A549 (cell line): ENCODE measurements at regions not wholly inside any gene's neighbourhood (a gene's known extent, or its start where the extent isn't known, plus 50 kb on each side); places are given as distances from the start of the nearest gene placed in this dataset.
"Not testable (repeated sequence)": the region's sequence is repeated elsewhere in the genome, so short reads cannot be mapped to it uniquely, and the experiment has no call there.

Source experiments
- ATAC-seq, 2 experiments: fragments of 200-7000 bp in 1 of 2; fragments of >200 bp in 1 of 2; cut with Nextera tagmentation in 1 of 2; cut with Tn5 transposase in 1 of 2; 3 replicates each; pipeline versions ENCODE4 v1.8.0 to v1.9.1; 2018 to 2020; ENCODE audit warnings: mild to moderate bottlenecking in 1 of 2, moderate library complexity in 1 of 2
- CTCF ChIA-PET: fragments of 300-600 bp; sonication (Branson Sonifier 250); formaldehyde crosslinking; extraction: SDS; loops from one replicate; lab custom pipeline; 2021; ENCODE audit warnings: antibody characterized with exemption, inconsistent platforms; lab: Yijun Ruan, JAX
- POLR2A ChIA-PET: fragments of 350-600 bp; formaldehyde crosslinking; extraction: SDS; loops from one replicate; lab custom pipeline; 2021; ENCODE audit warnings: antibody characterized with exemption, inconsistent platforms; lab: Yijun Ruan, JAX
- DNase-seq, 2 experiments: peaks; one replicate each; pipeline versions ENCODE4 v3.0.0 to v3.0.0-alpha.2; 2011 to 2016; ENCODE audit warnings: low read depth in 1 of 2, low spot score in 1 of 2
- FAIRE-seq: peaks from 2 replicates; lab custom pipeline; 2011; peaks lifted over from hg19 to GRCh38; lab: Jason Lieb, UNC
- H3K27ac ChIP-seq, 2 experiments: fragments of >200 bp; sonication (Bioruptor Twin); formaldehyde crosslinking; 3 replicates each; pipeline ENCODE4 v1.5.1; 2016 to 2017
- H3K4me1 ChIP-seq: fragments of >200 bp; sonication (Bioruptor Twin); formaldehyde crosslinking; 3 replicates; pipeline ENCODE4 v1.6.1; 2016
- H3K4me2 ChIP-seq: fragments of >200 bp; sonication (Bioruptor Twin); formaldehyde crosslinking; 3 replicates; pipeline ENCODE4 v1.6.1; 2016
- H3K4me3 ChIP-seq: fragments of >200 bp; sonication (Bioruptor Twin); formaldehyde crosslinking; 3 replicates; pipeline ENCODE4 v1.5.1; 2016
- H3K9me3 ChIP-seq: fragments of >200 bp; sonication (Bioruptor Twin); formaldehyde crosslinking; 3 replicates; pipeline ENCODE4 v1.6.1; 2016
- CBX2 ChIP-seq: fragments of 200-600 bp; sonication (generic); IDR thresholded peaks from 2 replicates; pipeline ENCODE4 v1.6.1; 2016; ENCODE audit warnings: low read depth, mild to moderate bottlenecking, borderline replicate concordance
- CEBPB ChIP-seq, 2 experiments: fragments of >200 bp in 1 of 2; sonication (Bioruptor Twin) in 1 of 2; formaldehyde crosslinking in 1 of 2; IDR thresholded peaks; 2 replicates each; pipeline ENCODE4 v1.6.1; 2012 to 2016
- EHF ChIP-seq: fragments of 250-450 bp; sonication (Bioruptor Pico); IDR thresholded peaks from 2 replicates; pipeline ENCODE4 v1.5.0; 2020; ENCODE audit warnings: mild to moderate bottlenecking
- FOSB ChIP-seq: fragments of 250-450 bp; sonication (Bioruptor Pico); IDR thresholded peaks from 2 replicates; pipeline ENCODE4 v1.5.0; 2020; ENCODE audit warnings: mild to moderate bottlenecking, moderate library complexity
- GATA3 ChIP-seq: IDR thresholded peaks from 2 replicates; pipeline ENCODE4 v1.6.1; 2012; ENCODE audit warnings: borderline replicate concordance
- HEYL ChIP-seq: fragments of 250-450 bp; sonication (Bioruptor Pico); IDR thresholded peaks from 2 replicates; pipeline ENCODE4 v1.8.0; 2021; ENCODE audit warnings: mild to moderate bottlenecking, moderate library complexity
- HOXA7 ChIP-seq: fragments of 250-450 bp; sonication (Bioruptor Pico); IDR thresholded peaks from 2 replicates; pipeline ENCODE4 v1.5.0; 2020; ENCODE audit warnings: mild to moderate bottlenecking, moderate library complexity
- HOXB13 ChIP-seq: fragments of 250-450 bp; sonication (Bioruptor Pico); IDR thresholded peaks from 2 replicates; pipeline ENCODE4 v1.5.0; 2020; ENCODE audit warnings: low read depth, mild to moderate bottlenecking, moderate library complexity
- HOXB5 ChIP-seq: fragments of 250-450 bp; sonication (Bioruptor Pico); IDR thresholded peaks from 2 replicates; pipeline ENCODE4 v1.5.0; 2020; ENCODE audit warnings: mild to moderate bottlenecking, moderate library complexity
- MAFK ChIP-seq: fragments of 450-650 bp; IDR thresholded peaks from 2 replicates; pipeline ENCODE4 v1.6.1; 2014; ENCODE audit not compliant: partially characterized antibody
- MAZ ChIP-seq: fragments of 150-350 bp; IDR thresholded peaks from 2 replicates; pipeline ENCODE4 v1.6.1; 2014; ENCODE audit warnings: antibody characterized with exemption, low read depth, low read length, borderline replicate concordance
- PHF8 ChIP-seq: fragments of 200-600 bp; sonication (generic); IDR thresholded peaks from 2 replicates; pipeline ENCODE4 v1.6.1; 2016; ENCODE audit warnings: low read depth, mild to moderate bottlenecking, antibody characterized with exemption, moderate library complexity, borderline replicate concordance
- POLR2A ChIP-seq: IDR thresholded peaks from 2 replicates; pipeline ENCODE4 v1.6.1; 2012; ENCODE audit warnings: mild to moderate bottlenecking, low read length
- RCOR1 ChIP-seq: fragments of 150-350 bp; IDR thresholded peaks from 2 replicates; pipeline ENCODE4 v1.6.1; 2014; ENCODE audit warnings: antibody characterized with exemption, low read length, low read depth
- RNF2 ChIP-seq: fragments of 200-600 bp; sonication (generic); IDR thresholded peaks from 2 replicates; pipeline ENCODE4 v1.6.1; 2016; ENCODE audit warnings: low read depth, mild to moderate bottlenecking, antibody characterized with exemption, moderate library complexity, borderline replicate concordance
- SMC3 ChIP-seq: fragments of >200 bp; sonication (Bioruptor Twin); formaldehyde crosslinking; IDR thresholded peaks from 3 replicates; pipeline ENCODE4 v1.6.1; 2018; ENCODE audit warnings: inconsistent platforms
- ZFP36 ChIP-seq: fragments of 450-650 bp; IDR thresholded peaks from 2 replicates; pipeline ENCODE4 v1.6.1; 2014; ENCODE audit warnings: borderline replicate concordance; ENCODE audit not compliant: partially characterized antibody
- ZNF302 ChIP-seq: fragments of 250-450 bp; sonication (Bioruptor Pico); IDR thresholded peaks from 2 replicates; pipeline ENCODE4 v1.9.0; 2021; ENCODE audit warnings: inconsistent platforms, mild to moderate bottlenecking, moderate library complexity
- ZSCAN20 ChIP-seq: fragments of 250-450 bp; sonication (Bioruptor Pico); IDR thresholded peaks from 2 replicates; pipeline ENCODE4 v1.8.0; 2022; ENCODE audit warnings: mild to moderate bottlenecking, moderate library complexity
- WGBS: methylation state at CpG from one replicate; pipeline ENCODE4 v1.1.6; 2017; ENCODE audit errors: missing lambda C conversion rate; 5-methylcytosine and 5-hydroxymethylcytosine counted together
- TF ChIP-seq, protein P1 (sequence below): fragments of >200 bp; sonication (Bioruptor Twin); formaldehyde crosslinking; IDR thresholded peaks from 3 replicates; pipeline ENCODE4 v1.6.1; 2016
- TF ChIP-seq, protein P2 (sequence below): fragments of 250-450 bp; sonication (Bioruptor Pico); IDR thresholded peaks from 2 replicates; pipeline ENCODE4 v1.5.0; 2021; ENCODE audit warnings: mild to moderate bottlenecking, moderate library complexity, borderline replicate concordance
- TF ChIP-seq, protein P3 (sequence below): fragments of 250-450 bp; sonication (Bioruptor Pico); IDR thresholded peaks from 2 replicates; pipeline ENCODE4 v1.5.0; 2020; ENCODE audit warnings: low read depth, mild to moderate bottlenecking, moderate library complexity
- TF ChIP-seq, protein P4 (sequence below): IDR thresholded peaks from 2 replicates; pipeline ENCODE4 v1.6.1; 2012

DNA sequence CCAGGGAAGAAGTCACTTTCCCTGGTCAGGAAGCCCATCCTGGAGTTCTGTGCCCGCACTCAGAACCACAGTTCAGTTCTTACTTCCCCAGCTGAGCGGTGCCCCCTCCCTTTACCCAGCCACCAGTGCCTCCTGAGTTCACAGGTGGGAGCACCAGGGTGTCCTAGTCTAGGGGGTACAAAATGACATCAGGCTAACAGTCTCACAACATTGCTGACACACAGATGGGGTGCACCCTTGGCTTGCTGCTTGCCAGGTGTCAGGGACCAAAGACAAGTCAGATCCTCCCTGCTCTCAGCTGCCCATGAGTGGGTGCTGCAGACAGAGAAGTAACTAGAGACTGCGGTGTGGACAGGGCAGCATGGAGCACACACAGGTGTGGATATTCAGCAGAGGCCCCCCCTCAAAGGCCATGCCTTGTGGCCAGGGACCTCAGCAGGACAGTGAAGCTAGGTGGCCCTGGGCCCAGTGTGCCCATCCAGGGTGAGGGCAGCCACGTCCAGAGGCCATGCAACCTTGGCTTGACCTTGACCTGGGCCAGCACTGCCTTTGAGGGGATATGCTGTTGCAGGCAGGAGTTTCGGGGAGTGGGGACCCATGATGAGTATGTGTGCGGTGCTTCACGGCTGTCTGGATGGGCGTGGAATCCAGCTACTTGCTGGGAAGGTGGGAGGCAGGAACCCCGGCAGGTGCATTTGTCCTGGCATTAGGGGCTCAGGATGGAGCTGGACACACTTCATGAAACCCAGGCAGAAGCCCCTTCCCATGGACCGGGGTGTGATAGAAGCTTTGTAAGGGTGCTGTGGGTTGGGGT, 110.4 kb upstream of the FRMD1 start (continued):
- TF ChIP-seq, protein P1, sequence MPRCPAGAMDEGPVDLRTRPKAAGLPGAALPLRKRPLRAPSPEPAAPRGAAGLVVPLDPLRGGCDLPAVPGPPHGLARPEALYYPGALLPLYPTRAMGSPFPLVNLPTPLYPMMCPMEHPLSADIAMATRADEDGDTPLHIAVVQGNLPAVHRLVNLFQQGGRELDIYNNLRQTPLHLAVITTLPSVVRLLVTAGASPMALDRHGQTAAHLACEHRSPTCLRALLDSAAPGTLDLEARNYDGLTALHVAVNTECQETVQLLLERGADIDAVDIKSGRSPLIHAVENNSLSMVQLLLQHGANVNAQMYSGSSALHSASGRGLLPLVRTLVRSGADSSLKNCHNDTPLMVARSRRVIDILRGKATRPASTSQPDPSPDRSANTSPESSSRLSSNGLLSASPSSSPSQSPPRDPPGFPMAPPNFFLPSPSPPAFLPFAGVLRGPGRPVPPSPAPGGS: no peak
- TF ChIP-seq MAFK: no peak
- no peak for TF ChIP-seq SMC3
- TF ChIP-seq GATA3: no peak
- TF ChIP-seq HOXB5 (CRISPR knock-in tag): no peak

DNA sequence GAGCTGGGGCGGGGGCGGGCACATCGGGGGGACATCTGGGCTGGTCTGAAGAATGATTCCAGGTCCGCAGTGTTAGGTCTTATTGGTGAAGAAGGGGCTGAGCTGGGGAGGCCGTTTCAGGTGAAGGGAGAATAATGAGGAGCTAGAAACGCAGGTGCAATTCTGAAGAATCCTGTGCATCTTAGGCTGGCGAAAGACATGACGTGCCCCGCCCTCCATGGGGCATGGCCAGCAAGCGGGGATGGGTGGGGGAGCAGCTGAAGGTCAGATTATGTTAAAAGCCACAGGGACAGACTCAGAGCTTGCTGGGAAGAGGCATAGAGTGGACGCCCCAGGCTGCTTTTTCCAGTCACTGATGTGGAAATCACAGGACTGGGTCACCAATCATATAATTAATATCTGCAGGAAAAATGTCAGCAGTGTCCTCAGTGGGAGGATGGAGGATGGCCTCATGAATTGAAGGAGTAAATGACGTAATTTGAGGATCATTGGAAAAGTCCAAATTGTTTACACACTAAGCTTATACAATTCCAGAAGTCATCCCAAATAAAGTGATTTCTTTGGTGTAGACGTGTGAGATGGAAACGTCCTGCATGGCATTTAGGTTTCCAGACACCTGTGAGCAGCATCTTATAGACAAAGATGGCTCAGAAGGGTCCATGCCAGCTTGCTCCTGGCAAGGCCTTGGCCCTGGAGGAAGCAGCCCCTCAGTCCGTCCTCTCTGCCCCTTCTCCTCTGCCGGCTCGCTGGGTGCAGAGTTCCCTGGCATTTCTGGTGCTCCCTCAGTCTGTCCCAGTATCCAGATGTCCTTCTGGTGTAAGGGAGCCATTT, 109.6 kb upstream of the FRMD1 start:
- no peak for DNase-seq
- Histone ChIP-seq H3K4me1 (no peaks in the 10 kb centered on the region), H3K4me3 (no peak overlapping the region), H3K4me2 (no peak overlapping the region), H3K27ac (no peak overlapping the region), H3K9me3 (no peaks in the 10 kb centered on the region)
- no peak for FAIRE-seq
- CTCF ChIA-PET: interaction anchor here (1.0 to 1.5 kb wide), 2 partner anchors 10 to 20 kb away, joined by 3 read pairs; no protein-coding TSS in a partner anchor
- WGBS: 53% methylated on average over 14 of the region's 17 CpGs
- ATAC-seq: no peak
- TF ChIP-seq, protein P2, sequence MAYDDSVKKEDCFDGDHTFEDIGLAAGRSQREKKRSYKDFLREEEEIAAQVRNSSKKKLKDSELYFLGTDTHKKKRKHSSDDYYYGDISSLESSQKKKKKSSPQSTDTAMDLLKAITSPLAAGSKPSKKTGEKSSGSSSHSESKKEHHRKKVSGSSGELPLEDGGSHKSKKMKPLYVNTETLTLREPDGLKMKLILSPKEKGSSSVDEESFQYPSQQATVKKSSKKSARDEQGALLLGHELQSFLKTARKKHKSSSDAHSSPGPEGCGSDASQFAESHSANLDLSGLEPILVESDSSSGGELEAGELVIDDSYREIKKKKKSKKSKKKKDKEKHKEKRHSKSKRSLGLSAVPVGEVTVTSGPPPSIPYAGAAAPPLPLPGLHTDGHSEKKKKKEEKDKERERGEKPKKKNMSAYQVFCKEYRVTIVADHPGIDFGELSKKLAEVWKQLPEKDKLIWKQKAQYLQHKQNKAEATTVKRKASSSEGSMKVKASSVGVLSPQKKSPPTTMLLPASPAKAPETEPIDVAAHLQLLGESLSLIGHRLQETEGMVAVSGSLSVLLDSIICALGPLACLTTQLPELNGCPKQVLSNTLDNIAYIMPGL (CRISPR knock-in tag): no peak
- TF ChIP-seq CEBPB (IDR thresholded peaks at IDR 0.05): no peak
- TF ChIP-seq SMC3: no peak
- TF ChIP-seq EHF (CRISPR knock-in tag): no peak
- no peak for TF ChIP-seq HOXB5 (CRISPR knock-in tag)
- TF ChIP-seq ZFP36: no peak
- no peak for TF ChIP-seq CBX2
- TF ChIP-seq ZSCAN20 (CRISPR knock-in tag): no peak
- no peak for TF ChIP-seq MAZ
- no peak for TF ChIP-seq RNF2
- TF ChIP-seq POLR2A: no peak
- POLR2A ChIA-PET: no interaction called here

DNA sequence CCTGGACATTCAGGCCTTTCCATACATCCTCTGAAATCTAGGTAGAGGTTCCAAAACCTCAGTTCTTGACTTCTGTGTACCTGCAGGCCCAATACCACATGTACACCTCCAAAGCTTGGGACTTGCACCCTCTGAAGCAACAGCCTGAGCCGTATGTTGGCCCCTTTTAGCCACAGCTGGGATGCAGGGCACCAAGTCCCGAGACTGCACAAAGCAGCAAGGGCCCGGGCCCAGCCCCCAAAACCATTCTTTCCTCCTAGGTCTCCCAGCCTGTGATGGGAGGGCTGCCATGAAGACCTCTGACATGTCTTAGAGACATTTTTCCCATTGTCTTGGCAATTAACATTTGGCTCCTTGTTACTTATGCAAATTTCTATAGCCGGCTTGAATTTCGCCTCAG, 107.4 kb upstream of the FRMD1 start:
- no peaks in the 10 kb centered on the region for H3K4me1 ChIP-seq
- TF ChIP-seq, protein P3, sequence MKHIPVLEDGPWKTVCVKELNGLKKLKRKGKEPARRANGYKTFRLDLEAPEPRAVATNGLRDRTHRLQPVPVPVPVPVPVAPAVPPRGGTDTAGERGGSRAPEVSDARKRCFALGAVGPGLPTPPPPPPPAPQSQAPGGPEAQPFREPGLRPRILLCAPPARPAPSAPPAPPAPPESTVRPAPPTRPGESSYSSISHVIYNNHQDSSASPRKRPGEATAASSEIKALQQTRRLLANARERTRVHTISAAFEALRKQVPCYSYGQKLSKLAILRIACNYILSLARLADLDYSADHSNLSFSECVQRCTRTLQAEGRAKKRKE (CRISPR knock-in tag): no peak
- TF ChIP-seq PHF8 (no peak), ZNF302 (CRISPR knock-in tag) (no peak), HOXB13 (CRISPR knock-in tag) (no peak), HOXA7 (CRISPR knock-in tag) (no peak), RCOR1 (no peak), HEYL (no peak), FOSB (CRISPR knock-in tag) (no peak)
- TF ChIP-seq, protein P1: no peak
- TF ChIP-seq, protein P4, sequence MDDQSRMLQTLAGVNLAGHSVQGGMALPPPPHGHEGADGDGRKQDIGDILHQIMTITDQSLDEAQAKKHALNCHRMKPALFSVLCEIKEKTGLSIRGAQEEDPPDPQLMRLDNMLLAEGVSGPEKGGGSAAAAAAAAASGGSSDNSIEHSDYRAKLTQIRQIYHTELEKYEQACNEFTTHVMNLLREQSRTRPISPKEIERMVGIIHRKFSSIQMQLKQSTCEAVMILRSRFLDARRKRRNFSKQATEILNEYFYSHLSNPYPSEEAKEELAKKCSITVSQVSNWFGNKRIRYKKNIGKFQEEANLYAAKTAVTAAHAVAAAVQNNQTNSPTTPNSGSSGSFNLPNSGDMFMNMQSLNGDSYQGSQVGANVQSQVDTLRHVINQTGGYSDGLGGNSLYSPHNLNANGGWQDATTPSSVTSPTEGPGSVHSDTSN: no peak
- H3K4me2 ChIP-seq: no peak overlapping the region
- no peaks in the 10 kb centered on the region for H3K9me3 ChIP-seq
- DNase-seq (no peak), FAIRE-seq (no peak), ATAC-seq (no peak)
- CTCF ChIA-PET: no interaction called here
- POLR2A ChIA-PET: no interaction called here
- WGBS: 74% methylated on average over 4 of the region's 5 CpGs
- no peak overlapping the region for H3K27ac ChIP-seq
- no peak overlapping the region for H3K4me3 ChIP-seq

DNA sequence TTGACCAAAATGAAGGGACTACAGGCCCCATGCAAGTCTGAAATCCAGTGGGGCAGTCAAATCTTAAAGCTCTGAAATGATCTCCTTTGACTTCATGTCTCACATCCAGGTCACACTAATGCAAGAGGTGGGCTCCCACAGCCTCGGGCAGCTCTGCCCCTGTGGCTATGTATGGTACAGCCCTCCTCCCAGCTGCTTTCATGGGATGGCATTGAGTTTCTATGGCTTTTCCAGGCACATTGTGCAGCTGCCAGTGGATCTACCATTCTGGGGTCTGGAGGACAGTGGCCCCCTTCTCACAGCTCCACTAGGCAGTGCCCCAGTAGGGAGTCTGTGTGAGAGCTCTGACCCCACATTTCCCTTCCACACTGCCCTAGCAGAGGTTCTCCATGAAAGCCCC, 107.0 kb upstream of the FRMD1 start:
- H3K4me1 ChIP-seq, CTCF ChIA-PET, FAIRE-seq: not testable (repeated sequence)

More for the DNA sequence above, 107.0 kb upstream of the FRMD1 start:
- H3K27ac ChIP-seq, H3K4me2 ChIP-seq, H3K9me3 ChIP-seq, ATAC-seq, H3K4me3 ChIP-seq, DNase-seq, POLR2A ChIA-PET: not testable (repeated sequence)
- WGBS: 0% methylated on average over 1 of the region's 1 CpG
